AG20443 (cell line): ENCODE measurements at regions not wholly inside any gene's neighbourhood (a gene's known extent, or its start where the extent isn't known, plus 50 kb on each side); places are given as distances from the start of the nearest gene placed in this dataset.

ENCODE experiments used
- DNase-seq: peaks from one replicate; pipeline ENCODE4 v3.0.0; 2012; ENCODE audit warnings: low spot score, mixed read lengths

- no peak for DNase-seq
Measured at GRCh38 chr11:59302991-59303390, 55.7 kb upstream of the OR5AN1 start.

DNA sequence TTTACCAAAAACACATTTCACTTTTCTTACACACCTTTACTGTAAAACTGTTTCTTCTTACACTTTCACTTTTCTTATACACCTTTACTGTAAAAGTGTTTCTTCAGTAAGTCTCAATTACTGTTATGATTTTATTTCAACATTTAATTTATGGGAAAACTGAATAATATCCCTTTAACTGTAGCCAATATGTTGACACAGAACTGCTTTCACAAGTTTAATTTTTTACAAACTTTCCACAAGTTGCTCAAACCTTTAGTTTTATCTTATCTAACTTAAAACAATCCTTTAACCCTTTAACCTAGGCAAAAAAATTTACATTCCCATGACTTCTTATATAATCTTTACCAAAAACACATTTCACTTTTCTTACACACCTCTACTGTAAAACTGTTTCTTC lies 63.3 kb upstream of the OR5AN1 start:
- DNase-seq = no peak

GRCh38 chr11:59292611-59293010 lies 66.1 kb upstream of the OR5AN1 start:
- DNase-seq = no peak

DNA sequence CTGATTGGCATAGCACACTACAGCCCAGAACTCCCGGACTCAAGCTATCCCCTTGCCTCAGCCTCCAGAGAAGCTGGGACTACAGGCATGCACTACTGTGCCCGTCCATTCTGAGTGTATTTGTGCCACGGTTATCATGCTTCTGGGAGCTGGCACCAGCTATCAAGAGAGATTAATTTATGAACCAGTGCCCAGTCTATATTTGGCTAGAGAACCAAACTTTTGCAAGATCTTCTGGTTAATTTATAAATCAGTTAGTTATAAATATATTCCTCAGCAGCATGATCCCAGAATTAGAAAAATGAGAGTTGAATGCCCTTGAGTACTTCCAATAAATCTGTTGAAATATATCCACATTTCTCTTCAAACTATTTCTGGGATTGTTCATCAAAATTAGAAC lies 67.5 kb upstream of the OR5AN1 start:
- no peak for DNase-seq

GRCh38 chr11:59289356-59290181 lies 69.1 kb upstream of the OR5AN1 start:
- no peak for DNase-seq

DNA sequence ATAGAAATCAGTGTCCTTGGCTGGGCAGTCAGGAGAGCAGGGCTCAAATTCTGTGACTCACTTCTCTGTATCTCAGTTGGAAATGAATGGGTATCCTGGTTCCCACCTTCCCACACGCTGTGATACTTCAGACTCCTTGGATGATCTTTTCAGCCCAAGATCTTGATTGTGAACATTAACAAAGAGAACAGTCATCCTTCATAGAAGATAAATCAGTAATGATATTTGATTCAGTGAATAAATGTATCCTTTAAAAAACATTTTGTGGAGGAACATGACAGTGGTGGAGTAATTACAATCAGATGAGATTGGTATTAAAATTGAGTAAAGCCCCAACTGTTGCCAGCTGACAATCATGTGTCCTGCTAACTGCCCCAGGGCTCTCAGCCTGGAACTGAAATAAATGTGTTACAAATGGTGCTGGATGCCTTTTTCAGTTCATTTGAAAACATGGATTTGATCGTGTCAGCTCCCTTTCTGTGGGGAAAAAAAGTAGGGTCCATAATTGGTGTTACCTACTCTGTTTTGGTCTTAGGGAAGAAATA lies 72.9 kb upstream of the OR5AN1 start:
- no peak for DNase-seq

DNA sequence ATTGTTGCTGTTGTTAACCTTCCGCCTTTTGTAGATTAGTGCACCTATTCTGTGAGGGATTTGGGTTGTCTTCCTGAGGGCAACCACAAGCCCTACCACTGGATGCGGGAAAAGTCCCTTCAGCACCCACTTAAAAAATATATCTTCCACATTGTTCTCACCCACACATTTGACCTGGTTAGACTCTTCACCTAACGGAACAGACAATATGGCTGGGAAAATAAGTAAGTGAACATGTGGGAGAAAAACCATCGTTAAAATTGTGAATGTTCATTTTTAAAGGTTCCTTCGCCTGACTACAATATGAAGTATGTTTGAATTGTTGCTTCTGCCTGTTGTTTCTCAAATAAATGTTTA lies 72.0 kb upstream of the MPEG1 start:
- DNase-seq = no peak

DNA sequence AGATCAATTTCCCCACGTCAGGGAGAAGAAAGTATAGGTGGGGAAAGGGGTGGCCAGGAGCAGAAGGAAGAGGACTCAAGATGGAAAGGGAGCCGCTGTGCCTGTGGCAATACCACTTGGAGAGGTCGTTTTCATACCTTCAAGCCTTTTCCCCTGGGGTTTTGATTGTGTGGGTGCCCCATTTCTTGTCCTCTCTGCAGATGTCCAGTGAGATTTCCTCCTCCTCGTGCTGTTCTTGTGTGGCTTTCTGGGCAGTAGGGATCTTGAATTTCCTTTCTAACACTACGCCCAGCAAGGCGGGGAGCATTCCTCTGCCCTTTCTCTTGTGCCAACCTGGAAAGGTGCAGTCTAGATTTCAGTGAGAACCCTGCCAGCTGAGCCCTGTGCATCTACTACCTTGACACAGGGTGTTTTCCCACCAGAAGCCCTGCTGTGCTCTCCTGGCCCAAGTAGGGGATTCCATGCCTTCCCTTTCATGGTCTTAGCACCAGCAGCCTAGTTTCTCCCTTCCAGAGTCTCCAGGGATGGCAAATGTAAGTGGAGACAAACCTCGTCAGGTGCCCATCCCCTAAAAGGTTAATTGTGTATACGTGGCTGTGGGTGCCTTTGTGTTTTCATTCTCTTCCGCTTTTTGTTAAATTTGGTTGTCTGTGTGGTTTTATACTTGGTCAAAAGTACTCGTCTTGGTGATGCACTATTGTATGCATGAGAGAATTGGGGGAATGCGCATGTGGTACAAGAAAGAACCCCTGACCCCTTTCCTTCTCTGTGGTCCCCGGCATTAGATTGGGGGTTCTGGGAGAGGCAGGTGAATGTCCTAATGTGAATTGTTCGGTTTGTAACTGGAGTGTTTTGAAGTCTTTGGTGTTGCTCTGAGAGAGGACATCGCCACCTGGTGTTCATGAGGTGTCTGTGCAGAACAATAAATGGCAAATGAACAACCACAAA lies 71.4 kb upstream of the MPEG1 start:
- DNase-seq = peak; percentile 61

DNA sequence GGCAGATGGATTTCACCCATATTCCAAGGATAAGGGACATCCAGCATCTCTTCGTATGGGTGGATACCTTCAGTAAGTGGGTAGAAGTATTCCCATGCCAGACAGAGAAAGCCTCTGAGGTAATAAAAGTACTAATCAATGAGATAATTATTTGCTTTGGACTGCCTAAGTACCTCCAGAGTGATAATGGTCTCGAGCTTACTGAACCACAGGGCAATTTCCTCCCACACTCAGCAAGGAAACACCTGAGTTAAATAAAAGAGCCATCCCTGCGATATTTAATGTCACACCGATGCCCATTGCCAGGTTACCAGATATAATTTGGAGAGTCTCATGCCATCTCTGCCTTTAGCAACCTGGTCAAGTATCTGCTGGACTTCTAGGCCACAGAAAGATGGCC lies 70.6 kb upstream of the MPEG1 start:
- DNase-seq = no peak

DNA sequence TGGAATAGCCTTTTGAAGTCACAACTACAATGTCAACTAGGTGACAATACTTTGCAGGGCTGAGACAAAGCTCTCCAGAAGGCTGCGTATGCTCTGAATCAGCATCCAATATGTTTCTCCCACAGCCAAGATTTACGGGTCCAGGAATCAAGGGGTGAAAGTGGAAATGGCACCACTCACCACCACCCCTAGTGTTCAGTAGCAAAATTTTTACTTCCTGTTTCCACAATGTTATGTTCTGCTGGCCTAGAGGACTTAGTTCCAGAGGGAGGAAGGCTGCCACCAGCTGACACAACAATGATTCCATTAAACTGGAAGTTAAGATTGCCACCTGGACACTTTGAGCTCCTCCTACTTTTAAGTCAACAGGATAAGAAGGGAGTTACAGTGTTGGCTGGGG lies 68.5 kb upstream of the MPEG1 start:
- no peak for DNase-seq

DNA sequence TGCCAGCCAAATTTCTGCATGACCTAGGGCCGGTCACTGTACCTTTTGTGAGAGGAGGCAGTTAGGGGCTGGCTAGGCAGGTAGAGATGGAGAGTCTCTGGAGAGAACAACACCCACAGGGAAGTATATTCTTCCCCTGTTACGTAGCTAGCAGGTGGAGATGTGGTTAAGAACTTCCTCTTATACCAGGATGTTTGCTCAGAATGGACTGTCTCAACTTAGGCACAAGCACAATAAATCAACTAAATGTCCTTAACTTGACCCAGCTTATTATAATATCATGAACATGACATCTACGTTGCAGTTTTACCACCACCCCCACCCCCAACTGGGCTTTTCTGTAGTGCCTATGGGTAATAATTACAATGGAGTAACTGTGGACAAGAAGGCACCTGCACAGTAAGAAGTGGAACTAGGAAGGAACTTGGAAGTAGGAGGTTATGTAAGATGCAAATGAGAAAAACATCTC lies 60.7 kb upstream of the MPEG1 start:
- no peak for DNase-seq

GRCh38 chr11:59272771-59273372 lies 60.1 kb upstream of the MPEG1 start:
- DNase-seq = no peak

GRCh38 chr11:59271811-59272327 lies 59.1 kb upstream of the MPEG1 start:
- DNase-seq = no peak

- no peak for DNase-seq
Measured at GRCh38 chr11:59271247-59271755, 58.6 kb upstream of the MPEG1 start.

GRCh38 chr11:59267736-59268475 lies 55.2 kb upstream of the MPEG1 start:
- DNase-seq = no peak

DNA sequence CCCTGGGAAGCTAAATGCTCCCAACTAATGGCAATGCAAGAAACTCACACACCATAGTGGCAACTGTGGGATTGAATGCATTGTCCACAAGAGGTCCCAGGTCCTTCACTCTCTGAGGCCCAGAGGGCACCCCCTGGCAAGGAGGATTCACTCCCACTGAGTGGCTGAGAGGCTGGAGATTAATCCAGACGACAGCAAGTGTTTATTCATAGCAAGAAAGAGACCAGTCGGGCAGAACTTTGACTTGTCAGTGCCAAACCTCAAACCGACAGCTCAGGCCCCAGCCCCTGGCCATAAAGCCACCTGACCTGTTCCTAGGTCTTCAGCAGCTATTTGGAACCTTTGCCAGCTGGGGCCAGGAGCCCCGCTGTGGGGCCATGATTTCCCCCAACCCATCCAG lies 54.5 kb upstream of the MPEG1 start:
- DNase-seq = no peak

GRCh38 chr11:59266491-59266890 lies 53.8 kb upstream of the MPEG1 start:
- DNase-seq = no peak

DNA sequence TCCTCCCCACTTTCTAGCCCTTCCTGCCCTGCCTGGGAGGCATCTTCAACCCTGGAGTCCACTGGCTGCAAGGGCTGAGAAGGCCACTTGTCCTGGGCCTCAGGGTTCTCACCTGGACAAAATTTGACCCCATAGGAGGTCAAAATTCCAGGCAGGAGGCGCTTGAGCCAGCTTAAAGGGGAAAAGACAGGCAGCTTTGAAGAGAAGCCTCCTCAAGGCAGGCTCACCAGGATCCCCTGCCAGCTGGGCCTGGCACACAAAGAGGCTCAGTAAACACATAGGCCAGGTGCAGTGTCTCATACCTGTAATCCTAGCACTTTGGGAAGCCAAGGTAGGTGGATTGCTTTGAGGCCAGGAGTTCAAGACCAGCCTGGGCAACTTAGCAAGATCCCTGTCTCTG lies 53.0 kb upstream of the MPEG1 start:
- no peak for DNase-seq

- DNase-seq = no peak
Measured at GRCh38 chr11:59264736-59265135, 52.0 kb upstream of the MPEG1 start.

- DNase-seq = no peak
Measured at GRCh38 chr11:59263225-59263894, 50.6 kb upstream of the MPEG1 start.
